ENCODE measurements at regions not wholly inside any gene's neighbourhood (a gene's known extent, or its start where the extent isn't known, plus 50 kb on each side); places are given as distances from the start of the nearest gene placed in this dataset.
A peak's percentile ranks its signal among the peaks of the same experiment; 100 is the strongest.

DNA sequence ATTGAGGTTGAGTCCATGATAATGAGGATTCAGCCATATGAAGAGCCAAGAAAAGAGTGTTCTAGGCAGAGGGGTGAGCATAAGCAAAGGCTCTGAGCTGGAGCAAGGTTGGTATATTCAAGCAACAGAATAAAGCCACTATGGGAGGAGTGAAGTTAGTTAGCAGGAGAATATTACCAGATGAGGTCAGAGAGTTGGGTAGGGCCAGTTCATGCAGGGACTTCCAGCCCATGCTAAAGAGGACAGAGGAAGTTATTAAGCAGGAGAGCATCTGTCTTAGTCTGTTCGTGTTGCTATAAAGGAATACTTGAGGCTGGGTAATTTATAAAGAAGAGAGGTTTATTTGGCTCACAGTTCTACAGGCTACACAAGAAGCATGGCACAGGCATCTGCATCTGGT lies 57.1 kb upstream of the ATG10 start:
- no peak for DNase-seq

DNA sequence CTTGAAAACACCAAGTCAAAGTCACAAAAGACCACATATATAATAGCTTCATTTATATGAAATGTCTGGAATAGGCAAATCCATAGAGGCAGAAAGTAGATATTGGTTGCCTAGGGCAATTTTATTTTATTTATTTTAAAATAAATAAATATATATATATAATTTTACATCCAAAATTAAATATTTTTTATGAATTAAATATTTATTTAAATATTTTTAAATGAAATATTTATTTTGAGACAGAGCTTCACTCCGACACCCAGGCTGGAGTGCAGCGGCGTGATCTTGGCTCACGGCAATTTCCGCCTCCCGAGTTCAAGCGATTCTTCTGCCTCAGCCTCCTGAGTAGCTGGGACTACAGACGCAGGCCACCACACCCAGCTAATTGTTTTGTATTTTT lies 58.9 kb upstream of the ATG10 start:
- DNase-seq: no peak

DNA sequence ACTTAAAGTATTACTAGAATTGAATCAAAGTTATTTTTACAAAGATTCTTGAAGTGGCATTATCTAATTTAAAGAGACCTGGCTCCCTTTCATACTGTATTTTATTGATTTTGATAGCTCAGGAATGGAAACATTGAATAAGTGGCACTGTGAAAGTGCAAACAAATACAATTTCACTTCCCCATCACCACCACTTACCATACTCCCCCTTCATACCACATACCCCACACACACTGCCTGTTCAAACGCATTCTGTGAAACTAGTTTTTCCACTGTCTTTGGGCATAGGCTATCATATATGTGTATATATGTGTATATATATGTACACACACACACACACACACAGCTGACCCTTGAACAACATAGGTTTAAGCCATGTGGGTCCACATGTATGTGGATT lies 62.1 kb upstream of the ATG10 start:
- no peak for DNase-seq

DNA sequence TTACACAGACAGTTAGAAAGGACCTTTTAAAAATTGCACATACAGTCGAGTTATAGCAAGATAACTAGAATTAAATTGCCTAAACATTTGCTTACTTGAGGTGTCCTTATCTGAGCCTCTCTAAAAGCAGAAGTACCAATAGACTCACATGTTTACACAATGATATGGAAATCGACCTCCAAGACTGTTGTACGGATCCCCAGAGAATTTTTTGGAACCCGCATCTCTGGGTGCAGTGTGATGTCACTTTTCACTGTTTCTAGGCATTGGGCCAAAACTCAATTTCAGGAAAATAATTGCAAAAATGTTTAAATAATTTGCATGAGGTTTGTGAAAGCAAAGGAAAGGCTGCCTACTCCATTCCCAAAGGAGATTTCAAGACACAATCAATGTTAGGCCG lies 63.1 kb upstream of the ATG10 start:
- DNase-seq: peak; percentile 1

DNA sequence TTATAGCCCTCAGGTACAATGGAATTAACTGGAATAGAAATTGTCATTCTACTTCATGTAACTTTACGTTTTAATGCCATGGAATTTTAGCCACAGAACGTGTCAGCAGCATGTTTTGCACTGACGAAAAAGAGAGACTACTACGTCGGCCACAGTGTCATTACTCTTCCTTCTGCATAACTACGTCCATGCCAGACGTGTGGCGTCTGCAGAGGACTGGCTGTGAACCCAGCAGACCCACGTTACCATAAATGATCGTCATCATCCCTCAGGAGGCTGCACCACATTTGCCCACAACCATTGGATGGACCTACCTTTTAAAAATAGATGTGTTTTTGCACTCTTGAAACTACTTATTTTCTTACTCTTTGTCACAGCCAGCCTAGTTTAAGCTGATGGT lies 63.8 kb upstream of the ATG10 start:
- DNase-seq: no peak

DNA sequence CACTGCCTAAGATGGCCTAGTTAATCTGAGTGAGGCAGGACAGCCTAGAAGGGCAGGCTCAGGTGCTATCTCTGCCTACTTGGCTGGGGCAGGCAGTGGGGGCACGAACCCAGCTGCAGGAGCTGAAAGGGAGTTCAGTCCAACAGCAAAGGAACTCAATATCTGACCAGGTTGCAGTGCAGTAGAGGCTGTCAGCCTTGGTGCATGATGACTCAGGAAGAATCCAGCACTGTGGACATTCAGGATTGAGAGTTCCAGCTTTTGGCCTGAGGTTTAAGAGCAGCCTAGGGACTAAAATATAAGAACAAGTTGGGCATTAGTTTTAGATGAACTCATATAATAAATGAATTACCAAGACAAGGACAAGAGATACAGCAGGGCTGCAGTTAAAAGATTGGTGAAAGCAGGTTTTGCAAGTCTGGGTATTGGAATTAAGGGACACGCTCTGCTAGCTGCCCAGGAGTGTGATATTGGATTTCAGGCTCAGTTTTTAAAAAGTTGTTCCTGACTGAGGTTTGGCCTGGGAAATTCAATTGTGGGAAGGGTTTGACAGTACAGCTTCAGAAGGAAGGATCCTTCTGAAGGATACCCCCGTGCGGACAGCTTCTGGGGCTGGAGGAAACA lies 64.7 kb upstream of the ATG10 start:
- DNase-seq: no peak

DNA sequence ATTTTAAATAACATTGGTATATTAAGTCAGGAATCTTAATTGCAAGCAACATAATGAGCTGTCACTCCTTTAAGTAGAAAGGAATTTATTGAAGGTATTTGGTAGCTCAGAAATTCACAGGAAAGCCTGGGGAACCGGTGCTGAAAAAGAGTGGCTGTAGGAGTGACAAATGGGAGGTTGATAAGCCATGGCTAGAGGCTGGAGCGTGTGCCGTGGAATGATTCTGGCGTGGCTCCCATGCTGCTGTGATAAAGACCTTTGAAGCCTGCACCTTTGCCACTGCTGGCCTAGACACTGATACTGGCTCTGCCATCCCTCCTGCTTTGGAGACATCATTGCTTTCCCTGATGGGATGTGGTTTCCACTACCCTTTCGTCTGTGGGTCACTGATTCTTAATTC lies 65.7 kb upstream of the ATG10 start:
- no peak for DNase-seq

DNA sequence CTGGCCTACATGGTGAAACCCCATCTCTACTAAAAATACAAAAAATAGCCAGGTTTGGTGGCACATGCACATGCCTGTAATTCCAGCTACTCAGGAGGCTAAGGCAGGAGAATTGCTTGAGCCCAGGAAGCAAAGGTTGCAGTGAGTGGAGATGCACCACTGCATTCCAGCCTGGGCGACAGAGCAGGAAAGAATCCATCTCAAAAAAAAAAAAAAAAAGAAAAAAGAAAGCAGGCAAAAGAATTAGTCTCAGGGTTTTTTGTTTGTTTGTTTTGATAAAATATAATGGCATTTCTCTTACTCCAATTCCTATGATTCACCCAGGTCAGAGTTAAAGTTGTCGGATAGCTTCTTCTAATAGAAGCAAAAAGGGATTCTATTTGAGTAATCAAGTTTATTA lies 67.0 kb upstream of the ATG10 start:
- no peak for DNase-seq

DNA sequence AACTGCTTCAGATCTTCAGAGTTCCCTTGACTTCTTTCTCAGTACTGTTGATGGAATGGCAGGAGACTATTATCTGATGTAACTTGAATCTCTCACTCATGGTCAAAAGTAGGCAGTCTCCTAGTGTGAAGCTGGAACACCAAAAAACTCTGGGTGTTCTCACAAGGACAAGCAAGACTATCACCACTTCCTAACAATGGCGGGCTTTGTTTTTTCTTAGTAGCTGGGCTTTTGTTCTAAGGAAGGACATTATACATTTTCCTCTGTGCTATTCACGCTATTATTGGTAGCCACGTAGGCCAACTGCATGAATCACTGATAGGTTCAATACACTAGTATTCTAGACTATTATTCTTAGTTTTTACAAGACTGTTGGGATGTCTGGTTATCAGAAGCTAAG lies 67.7 kb upstream of the ATG10 start:
- no peak for DNase-seq

DNA sequence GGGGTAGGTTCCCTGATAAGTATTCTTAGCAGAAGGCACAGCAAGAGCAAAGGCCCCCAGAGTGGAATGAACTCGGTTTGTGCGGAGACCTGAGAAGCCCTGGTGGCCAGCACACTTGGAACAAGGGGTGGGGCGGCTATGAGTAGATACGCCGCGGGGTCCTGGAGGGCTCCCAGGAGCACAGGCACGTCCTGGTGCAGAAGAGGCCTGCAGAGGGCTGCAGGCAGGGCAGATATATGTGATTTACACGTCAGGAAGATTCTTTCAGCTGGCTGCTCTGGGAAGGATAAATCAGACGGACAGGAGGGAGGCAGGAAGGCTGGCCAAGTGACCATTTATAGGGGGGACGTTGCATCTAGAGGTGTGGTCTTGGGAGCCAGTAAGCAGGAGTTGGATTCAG lies 70.2 kb upstream of the ATG10 start:
- DNase-seq: no peak

DNA sequence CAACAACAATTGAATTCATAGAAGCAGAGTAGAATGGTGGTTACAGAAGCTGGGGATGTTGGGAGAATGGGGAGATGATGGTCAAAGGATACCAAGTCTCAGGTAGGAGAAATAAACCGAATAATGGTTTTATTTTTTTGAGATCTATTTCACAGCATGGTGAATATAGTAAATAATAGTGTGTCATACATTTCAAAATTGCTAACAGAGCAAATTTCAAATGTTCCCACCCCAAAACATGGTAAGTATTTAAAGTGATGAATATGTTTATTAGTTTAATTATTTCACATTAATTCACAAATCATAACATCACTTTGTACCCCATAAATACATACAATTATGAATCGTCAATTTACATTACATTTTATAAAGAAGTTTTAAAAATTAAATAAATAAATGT lies 72.7 kb upstream of the ATG10 start:
- no peak for DNase-seq

DNA sequence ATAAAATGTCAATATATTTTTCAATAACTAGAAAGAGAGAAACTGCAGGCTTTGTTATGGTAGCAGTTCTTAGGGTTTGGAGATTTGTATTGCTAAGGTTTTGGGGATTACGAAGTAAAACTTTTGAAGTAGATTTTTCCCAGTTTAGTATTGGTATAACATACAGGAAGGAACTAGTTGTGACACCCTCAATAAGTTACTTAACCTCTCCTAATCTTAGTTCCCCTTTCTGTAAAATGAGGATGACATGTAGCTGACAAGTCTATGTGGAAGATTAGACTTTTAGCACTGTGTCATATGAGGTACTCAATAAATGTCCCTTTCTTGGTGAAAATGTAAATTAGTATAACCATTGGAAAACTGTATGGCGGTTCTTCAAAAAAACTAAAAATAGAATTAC lies 73.4 kb upstream of the ATG10 start:
- DNase-seq: no peak

DNA sequence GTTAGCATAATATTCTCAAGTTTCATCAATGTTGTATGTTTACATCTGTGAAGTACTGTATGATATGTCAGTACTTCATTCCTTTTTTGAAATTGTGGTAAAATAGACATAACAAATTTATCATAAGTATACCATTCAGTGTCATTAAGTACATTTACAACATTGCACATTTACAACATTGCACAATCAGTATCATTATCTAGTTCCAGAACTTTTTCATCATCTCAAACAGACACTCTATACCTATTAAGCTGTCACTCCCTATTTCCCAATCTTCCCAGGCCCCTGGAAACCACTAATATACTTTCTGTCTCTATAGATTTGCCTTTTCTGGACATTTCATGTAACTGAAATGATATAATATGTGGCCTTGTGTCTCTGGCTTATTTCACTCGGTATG lies 75.1 kb upstream of the ATG10 start:
- no peak for DNase-seq

DNA sequence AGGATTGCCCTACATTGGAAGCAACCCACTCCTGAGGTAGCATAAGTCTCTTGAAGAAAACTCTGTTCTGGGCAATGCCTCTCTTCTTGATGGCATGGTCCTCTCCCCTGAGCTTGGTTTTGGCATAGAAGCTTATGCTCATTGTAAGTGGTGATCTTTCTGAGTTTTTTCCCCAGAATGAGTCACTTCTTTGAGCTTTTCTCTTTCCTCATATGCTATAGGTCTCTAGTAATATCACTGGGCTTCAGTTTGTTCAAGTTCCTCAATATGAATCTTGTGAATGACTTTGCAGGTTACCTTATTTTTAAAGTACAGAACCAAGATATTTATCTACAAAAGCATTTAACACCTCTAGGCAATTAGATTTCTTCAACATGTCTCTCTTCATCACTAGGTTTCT lies 76.5 kb upstream of the ATG10 start:
- DNase-seq: no peak

DNA sequence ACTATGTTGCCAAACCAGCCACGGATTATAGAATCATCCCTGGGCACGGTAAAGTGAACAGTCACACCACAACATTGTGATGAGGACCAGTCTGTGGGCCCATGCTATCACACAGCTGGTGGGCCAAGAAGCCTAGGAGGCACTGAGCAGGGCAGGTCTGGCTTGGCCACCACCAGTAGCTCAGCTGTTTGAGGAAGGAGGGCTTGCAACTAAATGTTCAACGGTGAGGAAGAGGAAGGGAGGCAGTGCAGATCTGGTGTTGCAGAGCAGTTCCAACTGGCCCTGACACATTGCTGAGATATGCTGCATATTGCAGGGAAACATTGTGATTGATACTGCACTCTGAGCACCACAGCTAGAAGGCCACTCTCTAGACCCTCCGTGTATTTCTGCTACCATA lies 77.9 kb upstream of the ATG10 start:
- no peak for DNase-seq

DNA sequence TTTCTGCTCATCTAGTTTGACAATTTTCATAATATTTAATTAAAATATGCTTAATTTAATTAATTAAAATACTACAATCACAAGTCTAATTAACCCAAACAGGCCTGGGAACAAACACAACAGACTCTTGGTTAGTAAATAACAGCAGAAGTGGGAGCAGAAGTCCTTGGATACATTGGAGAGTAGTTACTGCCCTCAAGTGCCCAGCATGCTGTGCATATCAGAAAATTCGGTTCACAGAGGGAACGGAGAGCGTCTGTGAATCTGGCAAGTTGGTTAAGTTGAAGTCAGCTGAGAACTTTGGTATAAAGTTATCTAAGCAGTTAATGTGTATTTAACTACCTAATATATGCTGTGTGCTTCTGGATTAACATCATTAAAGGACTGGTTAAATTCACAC lies 87.0 kb upstream of the ATG10 start:
- peak; percentile 23 for DNase-seq

DNA sequence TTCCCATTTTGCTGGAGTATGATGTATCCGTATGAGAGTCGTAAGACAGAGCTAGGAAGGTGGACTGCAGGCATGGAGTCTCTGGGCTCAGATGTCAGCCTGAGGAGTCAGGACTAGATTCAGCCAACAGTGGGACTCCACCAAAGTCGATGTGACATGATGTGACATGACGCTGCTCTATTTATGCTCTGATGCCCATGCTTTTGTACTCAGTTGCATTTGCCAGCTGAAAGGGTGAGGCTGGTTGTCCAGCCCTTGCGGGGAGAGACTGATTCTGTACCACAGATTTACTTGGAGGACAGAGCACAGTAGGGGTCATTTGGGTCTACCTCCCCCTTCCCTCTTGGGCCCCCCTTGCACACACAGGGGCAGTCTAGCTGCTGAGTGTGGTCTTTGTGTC lies 88.5 kb upstream of the ATG10 start:
- no peak for DNase-seq

DNA sequence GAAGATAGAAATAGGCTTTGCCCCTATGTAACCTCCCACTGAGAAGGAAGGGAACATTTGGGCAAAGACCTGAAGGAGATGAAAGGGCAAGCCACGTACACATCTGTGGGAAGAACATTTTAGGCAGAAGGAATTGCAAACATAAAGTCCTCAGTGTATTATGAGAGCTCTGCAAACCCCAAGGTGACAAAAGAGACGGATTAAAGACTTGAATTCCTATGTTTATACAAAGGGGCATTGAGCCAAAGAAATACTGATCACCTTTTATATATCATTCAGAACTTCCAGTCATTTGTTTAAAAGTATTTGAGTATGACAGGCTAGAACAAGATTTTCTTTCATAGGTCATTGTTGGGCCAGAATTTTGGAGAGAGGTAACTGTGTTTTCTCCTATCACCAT lies 90.2 kb upstream of the ATG10 start:
- no peak for DNase-seq

DNA sequence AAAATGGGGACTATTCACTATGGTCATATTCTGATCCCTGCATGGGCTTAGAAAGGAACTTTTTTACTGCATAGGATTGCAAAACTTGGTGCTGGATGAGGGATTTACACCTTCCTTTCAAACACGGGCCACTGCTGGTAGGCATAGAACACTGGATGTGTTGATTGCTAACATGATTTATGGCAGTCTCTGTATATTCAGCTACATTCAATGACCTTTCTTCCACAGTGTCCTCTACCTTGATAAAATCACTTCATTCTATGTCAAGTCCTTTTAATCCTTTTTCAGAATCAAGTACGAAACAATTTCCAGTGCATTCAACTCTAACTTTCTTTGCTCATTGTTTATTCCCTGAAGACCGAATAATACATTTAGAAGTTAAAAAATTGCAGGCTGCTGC lies 91.9 kb upstream of the ATG10 start:
- no peak for DNase-seq

DNA sequence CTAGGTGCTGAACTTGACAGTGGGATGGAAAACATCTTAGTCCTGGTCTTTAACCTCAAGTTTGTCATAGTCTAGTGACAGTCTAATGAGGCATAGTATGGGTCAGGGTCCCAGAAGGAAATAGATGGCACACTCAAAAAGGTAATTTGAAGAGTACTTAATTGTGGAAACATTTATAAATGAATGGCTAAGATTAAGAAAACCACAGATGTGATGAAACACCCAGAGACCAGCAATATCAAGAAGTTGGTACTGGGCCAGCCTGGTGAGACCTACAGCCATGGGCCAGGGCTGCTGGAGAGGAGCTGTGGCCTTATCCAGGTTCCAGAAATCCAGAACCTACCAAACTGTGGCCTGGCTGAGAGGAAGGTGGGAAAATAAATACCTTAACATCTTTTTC lies 93.5 kb upstream of the ATG10 start:
- no peak for DNase-seq

DNA sequence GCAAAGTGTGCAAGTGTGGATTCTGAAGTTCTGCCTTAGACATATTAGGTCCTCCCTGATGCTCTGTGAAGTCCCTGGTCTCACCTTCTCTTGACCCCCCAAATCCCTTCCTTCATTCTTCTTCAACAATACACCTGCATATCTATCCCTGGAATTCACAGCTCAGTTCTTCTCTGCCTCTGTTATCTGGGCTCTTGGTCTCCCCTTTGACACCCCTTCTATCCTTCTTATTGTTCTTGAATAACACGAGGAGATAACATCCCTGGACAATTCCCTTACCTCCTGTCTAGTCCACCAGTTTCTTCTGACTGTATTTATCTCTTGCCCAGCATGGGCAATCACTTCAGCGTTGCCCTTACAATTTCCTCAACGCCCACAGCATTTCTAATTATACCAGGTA lies 104.8 kb upstream of the ATG10 start:
- no peak for DNase-seq

DNA sequence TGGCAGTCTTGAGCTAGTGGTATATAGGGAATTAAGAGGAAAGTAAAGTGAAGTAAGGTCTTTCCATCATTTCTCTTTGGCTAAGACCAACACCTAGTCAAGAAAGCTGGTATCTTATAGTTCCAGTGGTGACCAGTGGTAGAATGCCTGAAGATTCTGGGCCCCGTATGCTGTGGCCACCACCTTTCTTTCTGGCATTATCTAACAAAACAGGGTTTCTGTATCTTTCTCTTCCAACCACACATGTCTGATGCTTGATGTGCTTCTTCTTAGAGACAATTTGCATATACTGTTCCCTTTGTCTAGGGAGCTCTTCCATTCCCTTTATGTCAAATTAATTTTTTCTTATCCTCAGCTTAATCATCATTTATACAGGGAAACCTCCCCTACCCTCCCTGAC lies 109.9 kb upstream of the SSBP2 start:
- no peak for DNase-seq

DNA sequence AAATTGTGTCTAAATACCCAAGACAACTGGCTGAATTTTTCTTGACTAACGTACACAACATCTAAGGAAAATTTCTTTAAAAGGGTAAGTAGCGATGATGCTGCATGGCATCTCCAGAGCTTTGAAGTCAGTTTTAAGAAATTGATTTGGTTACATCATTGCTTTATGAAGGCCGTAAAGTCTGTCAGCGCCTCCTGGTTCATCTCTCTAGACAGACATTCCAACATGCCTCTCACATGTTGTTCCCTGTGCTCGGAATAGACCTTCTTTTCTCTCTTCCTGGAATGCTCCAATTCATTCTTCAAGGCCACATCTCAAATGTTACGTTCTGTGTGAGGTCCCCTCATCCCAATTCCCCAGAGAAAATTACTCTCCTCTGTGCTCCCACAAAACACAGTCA lies 108.7 kb upstream of the SSBP2 start:
- DNase-seq: no peak

DNA sequence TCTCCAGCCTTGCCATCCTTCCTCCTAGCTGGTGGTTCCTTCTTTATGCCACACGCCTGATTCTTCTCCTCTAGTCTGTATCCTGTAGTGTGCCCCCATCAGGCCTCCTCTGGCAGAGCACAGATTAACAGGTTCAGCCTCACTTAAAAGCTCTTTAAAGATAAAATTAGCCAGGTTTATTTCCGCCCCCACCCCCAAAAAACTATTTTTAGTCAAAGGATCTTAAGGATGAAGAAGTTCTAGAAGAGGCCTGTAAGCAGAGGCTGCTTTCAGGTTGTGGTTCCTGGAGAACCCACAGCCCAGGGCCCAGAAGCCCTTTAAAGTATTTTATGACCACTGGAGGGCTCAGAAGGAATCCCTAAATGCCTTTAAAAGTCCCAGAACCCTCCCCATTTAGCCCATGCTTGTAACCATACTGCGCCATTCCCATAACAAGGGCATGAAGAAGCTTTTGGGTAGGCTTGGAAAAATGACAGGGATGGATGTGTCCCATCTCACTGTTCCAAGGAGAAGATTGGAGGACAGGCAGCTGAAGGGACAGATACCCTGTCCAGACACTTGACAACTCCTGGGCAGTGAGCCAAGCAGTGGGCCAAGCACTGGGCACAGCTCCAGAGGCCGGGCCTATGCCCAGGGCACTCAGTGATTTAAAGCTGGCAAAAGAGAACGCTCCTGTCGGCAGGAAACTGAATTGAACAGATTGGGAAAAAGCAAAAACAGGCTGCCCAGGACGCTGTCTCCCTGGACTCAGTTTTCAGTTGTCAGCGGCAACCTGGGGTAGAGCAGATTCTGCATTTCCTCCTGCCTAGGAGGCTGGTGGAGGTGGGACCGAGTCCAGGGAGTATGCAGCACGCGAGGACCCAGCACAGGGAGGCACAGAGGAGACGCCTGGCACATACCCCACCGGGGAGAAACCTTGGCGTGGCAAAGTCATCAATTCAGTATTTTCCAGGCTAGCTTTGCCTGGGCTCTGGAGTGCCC lies 106.3 kb upstream of the SSBP2 start:
- peak; percentile 97 for DNase-seq

DNA sequence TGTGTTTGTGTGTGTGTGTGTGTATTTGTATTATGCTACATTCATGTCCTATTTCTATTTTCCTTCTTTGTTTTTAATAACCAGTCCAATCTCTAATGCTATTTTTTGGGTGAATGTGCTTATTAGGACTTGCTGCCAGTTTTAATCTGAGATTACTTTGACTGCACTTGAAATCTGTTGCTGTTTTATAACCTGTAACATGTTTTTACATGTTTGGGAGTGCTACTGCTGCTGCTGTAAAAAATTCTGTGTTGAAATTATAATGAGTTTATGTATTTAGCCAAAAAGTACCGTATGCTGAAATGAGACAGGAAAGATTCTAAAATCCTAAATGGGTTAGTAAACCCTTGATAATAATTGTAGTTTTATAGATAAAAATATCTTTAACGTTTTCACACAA lies 104.7 kb upstream of the SSBP2 start:
- peak; percentile 33 for DNase-seq
